Pancreas (tissue), 10 donors: ENCODE measurements at regions not wholly inside any gene's neighbourhood (a gene's known extent, or its start where the extent isn't known, plus 50 kb on each side); places are given as distances from the start of the nearest gene placed in this dataset.

ENCODE experiments used
- ATAC-seq, 4 donors: fragments of 200-7000 bp; cut with Tn5 transposase; one replicate each; pipeline versions ENCODE4 v1.8.0 to v1.9.1; 2020; ENCODE audit warnings: mild to moderate bottlenecking in 4 of 4, moderate library complexity in 4 of 4
- DNase-seq, 6 donors: peaks; one replicate each; pipeline ENCODE4 v3.0.0-alpha.2; 2020
- FAIRE-seq: peaks from 2 replicates; lab custom pipeline; 2012; peaks lifted over from hg19 to GRCh38; lab: Jason Lieb, UNC
- H3K27ac ChIP-seq, 4 donors: fragments of 200-600 bp; sonication (generic); 1 replicate in 3 of 4; 2 replicates in 1 of 4; pipeline versions ENCODE4 v1.5.0 to v1.8.0; 2020
- H3K27me3 ChIP-seq, 4 donors: fragments of 200-600 bp; one replicate each; pipeline ENCODE4 v1.8.0; 2021
- H3K36me3 ChIP-seq, 3 donors: fragments of 200-600 bp; sonication (generic) in 1 of 3; one replicate each; pipeline versions ENCODE4 v1.5.0 to v1.8.0; 2020 to 2021
- H3K4me1 ChIP-seq, 3 donors: fragments of 200-600 bp; one replicate each; pipeline ENCODE4 v1.8.0; 2021
- H3K4me3 ChIP-seq, 4 donors: fragments of 200-600 bp; sonication (generic) in 2 of 4; one replicate each; pipeline versions ENCODE4 v1.5.0 to v1.8.0; 2020 to 2021
- H3K9me3 ChIP-seq, 4 donors: fragments of 200-600 bp; one replicate each; pipeline ENCODE4 v1.8.0; 2021
- CTCF ChIP-seq, 4 donors: fragments of 200-600 bp; sonication (generic) in 3 of 4; IDR thresholded peaks; one replicate each; pipeline versions ENCODE4 v1.5.0 to v1.8.0; 2021; ENCODE audit warnings: antibody characterized with exemption in 4 of 4
- WGBS, 2 donors: extraction: QIAGEN DNeasy Blood & Tissue Kit; methylation state at CpG; one replicate each; pipeline ENCODE4 v1.1.7; 2013; 5-methylcytosine and 5-hydroxymethylcytosine counted together
- intact Hi-C, 3 donors: fragments of 100-400 bp; cut with DNase I; formaldehyde crosslinking; loops; one replicate each; pipeline versions ENCODE4 v1.11.1 to v1.14.2; 2022
- donor health status: healthy with polysubstance abuse.
- donor health status: DM: no; HTN: no; CAD: no; lungs with moderate emphysema.
- donor health status: DM: no; HTN: no; CAD: no.
- donor health status: control.
- donor health status: control.
- donor health status: Bipolar disorder and iron deficiency.
- donor health status: DM: yes; HTN: yes; CAD: no.
- donor health status: DM: no; HTN: no; CAD: no.
- donor health status: DM: no; HTN: no; CAD: no.
- donor health status: DM: yes; HTN: yes; CAD: no.

DNA sequence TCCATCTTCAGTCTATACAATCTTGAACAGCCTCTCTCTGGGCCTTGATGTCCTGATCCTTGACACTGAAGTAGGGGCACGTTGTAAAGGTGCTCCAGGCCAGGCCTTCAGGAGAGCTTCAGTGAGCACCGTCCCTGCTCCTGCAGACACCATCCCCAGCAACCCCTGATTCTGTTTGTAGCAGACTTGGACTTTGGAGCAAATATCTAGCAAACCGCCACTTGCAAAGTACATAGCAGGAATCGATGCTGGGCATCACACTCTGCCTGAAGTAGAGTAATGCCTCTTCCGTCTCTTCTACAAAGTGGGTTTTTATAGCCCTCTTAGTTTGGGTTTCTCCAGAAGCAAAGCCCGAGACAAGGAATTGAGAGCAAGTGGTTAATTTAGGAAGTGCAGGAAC lies 169.1 kb downstream of the SALL1 start:
- no peak overlapping the region for H3K27ac ChIP-seq
- FAIRE-seq (no peak), DNase-seq (no peak), ATAC-seq (no peak)
- TF ChIP-seq CTCF (IDR thresholded peaks at IDR 0.05): no peak
- intact Hi-C loops: no loop called here
- H3K27me3 ChIP-seq: no peaks in the 10 kb centered on the region
- WGBS, 2 donors: 80 to 85% methylated on average over 6 of the region's 6 CpGs
- H3K9me3 ChIP-seq: no peaks in the 10 kb centered on the region
- no peak overlapping the region for H3K4me3 ChIP-seq
- H3K4me1 ChIP-seq: no peaks in the 10 kb centered on the region
- H3K36me3 ChIP-seq: no peaks in the 10 kb centered on the region

GRCh38 chr16:50980666-50981065 lies 170.4 kb downstream of the SALL1 start:
- Histone ChIP-seq H3K27me3 (no peaks in the 10 kb centered on the region), H3K36me3 (no peaks in the 10 kb centered on the region), H3K27ac (no peak overlapping the region), H3K9me3 (no peaks in the 10 kb centered on the region), H3K4me3 (no peak overlapping the region), H3K4me1 (no peaks in the 10 kb centered on the region)
- ATAC-seq (no peak), DNase-seq (no peak), FAIRE-seq (no peak)
- WGBS, 2 donors: 84 to 87% methylated on average over 3 of the region's 3 CpGs
- intact Hi-C loops: no loop called here
- no peak for TF ChIP-seq CTCF (IDR thresholded peaks at IDR 0.05)

DNA sequence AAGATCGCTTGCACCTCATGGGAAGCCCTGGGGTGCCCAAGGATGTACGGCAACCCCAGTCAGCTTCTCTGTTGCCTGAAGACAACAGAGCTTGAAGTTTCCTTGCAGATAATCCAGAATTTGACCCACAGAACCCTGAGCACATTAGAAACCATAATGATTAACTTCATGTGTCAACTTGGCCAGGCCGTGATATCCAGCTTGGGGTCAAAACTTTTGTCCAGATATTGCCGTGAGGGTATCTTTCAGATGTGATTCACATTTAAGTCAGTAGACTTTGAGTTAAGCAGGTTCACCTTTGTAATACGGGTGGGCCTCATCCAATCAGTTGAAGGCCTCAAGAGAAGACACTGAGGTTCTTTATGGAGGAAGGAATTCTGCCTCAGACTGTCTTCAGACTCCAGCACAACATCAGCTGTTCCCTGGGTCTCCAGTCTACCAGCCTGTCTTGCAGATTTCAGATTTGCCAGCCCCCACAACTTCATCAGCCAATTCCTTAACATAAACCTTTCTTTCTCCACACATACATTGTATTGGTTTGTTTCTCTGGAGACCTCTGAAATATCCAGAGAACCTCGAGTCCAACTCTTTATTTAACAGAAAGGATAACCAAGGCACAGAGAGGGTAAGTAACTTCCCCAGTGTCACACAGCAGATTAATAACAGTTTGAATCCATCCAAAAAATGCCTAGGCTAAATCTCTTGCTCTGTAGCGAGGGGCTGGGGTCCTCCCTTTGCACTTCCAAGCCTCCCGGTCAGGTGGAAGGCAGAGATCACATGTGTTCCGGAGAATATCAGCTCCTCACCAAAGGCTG lies 171.1 kb downstream of the SALL1 start:
- H3K9me3 ChIP-seq: no peaks in the 10 kb centered on the region
- DNase-seq (no peak), ATAC-seq (no peak), FAIRE-seq (no peak)
- H3K27ac ChIP-seq: no peak overlapping the region
- H3K27me3 ChIP-seq: no peaks in the 10 kb centered on the region
- WGBS, 2 donors: 64 to 66% methylated on average over 9 of the region's 9 CpGs
- no peak for TF ChIP-seq CTCF (IDR thresholded peaks at IDR 0.05)
- H3K4me1 ChIP-seq: no peaks in the 10 kb centered on the region
- intact Hi-C loops: no loop called here
- no peak overlapping the region for H3K4me3 ChIP-seq
- H3K36me3 ChIP-seq: no peaks in the 10 kb centered on the region

GRCh38 chr16:50977138-50977537 lies 173.9 kb downstream of the SALL1 start:
- FAIRE-seq (no peak), DNase-seq (no peak), ATAC-seq (no peak)
- Histone ChIP-seq H3K4me3 (no peak overlapping the region), H3K36me3 (no peaks in the 10 kb centered on the region), H3K27ac (no peak overlapping the region), H3K27me3 (no peaks in the 10 kb centered on the region), H3K4me1 (no peaks in the 10 kb centered on the region), H3K9me3 (no peaks in the 10 kb centered on the region)
- 29 to 36% methylated on average over 11 of the region's 11 CpGs for WGBS, 2 donors
- no peak for TF ChIP-seq CTCF (IDR thresholded peaks at IDR 0.05)
- intact Hi-C loops: no loop called here

DNA sequence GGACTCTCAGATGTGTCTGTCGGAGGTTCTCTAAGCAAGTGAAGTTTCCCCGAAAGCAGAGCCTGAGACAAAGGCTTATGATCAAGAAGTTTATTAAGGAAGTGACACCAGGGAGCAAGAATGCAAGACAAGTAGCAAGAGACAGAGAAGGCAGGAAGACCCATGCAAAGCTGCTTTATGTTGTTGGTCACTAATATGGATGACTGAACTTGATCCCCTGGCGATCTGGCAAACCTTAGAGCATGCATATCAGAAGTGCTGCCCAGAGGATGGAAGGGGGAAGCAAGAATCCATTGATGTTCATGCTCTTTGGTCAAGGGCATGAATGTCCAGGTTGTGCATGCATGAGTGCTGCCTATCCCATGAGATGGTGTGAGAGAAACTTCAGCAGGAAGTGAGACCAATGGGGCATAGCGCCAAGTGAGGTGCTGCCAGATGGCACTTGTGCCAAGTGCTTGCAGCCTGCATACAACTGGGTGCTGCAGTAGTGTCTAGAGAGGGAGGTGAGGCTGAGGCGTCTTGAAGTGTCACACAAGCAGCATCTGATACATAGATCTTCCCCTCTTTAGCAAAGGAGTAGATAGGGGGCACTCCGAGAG lies 176.5 kb downstream of the SALL1 start:
- WGBS, 2 donors: 72 to 88% methylated on average over 5 to 6 of the region's 6 CpGs
- Histone ChIP-seq H3K4me1 (no peaks in the 10 kb centered on the region), H3K9me3 (no peaks in the 10 kb centered on the region), H3K36me3 (no peaks in the 10 kb centered on the region), H3K4me3 (no peak overlapping the region), H3K27ac (no peak overlapping the region), H3K27me3 (no peaks in the 10 kb centered on the region)
- no peak for FAIRE-seq
- TF ChIP-seq CTCF (IDR thresholded peaks at IDR 0.05): no peak
- peak in 2 of 4 donors; percentile 19 to 64 for ATAC-seq
- peak in 3 of 6 donors; percentile 17 to 67 (median 48) for DNase-seq
- intact Hi-C loops: no loop called here
